IMR-90 (cell line): ENCODE measurements at regions not wholly inside any gene's neighbourhood (a gene's known extent, or its start where the extent isn't known, plus 50 kb on each side); places are given as distances from the start of the nearest gene placed in this dataset.

Experiments
- CTCF ChIP-seq: conservative IDR thresholded peaks from 2 replicates; pipeline ENCODE4 v1.5.1; 2012; ENCODE audit warnings: mild to moderate bottlenecking, low read depth, low read length, improper control_type of control experiment
- POLR2A ChIP-seq: IDR thresholded peaks from 2 replicates; pipeline ENCODE4 v1.6.1; 2012; ENCODE audit warnings: mild to moderate bottlenecking, low read depth, low read length
- RAD21 ChIP-seq: IDR thresholded peaks from 2 replicates; pipeline ENCODE4 v1.6.1; 2012; ENCODE audit warnings: low read length, improper control_type of control experiment

- no peak for TF ChIP-seq CTCF
- no peak for TF ChIP-seq RAD21
- no peak for TF ChIP-seq POLR2A
Measured at GRCh38 chr2:195406886-195407603, 250.0 kb upstream of the SLC39A10 start.
